ENCODE measurements at regions not wholly inside any gene's neighbourhood (a gene's known extent, or its start where the extent isn't known, plus 50 kb on each side); places are given as distances from the start of the nearest gene placed in this dataset.

DNA sequence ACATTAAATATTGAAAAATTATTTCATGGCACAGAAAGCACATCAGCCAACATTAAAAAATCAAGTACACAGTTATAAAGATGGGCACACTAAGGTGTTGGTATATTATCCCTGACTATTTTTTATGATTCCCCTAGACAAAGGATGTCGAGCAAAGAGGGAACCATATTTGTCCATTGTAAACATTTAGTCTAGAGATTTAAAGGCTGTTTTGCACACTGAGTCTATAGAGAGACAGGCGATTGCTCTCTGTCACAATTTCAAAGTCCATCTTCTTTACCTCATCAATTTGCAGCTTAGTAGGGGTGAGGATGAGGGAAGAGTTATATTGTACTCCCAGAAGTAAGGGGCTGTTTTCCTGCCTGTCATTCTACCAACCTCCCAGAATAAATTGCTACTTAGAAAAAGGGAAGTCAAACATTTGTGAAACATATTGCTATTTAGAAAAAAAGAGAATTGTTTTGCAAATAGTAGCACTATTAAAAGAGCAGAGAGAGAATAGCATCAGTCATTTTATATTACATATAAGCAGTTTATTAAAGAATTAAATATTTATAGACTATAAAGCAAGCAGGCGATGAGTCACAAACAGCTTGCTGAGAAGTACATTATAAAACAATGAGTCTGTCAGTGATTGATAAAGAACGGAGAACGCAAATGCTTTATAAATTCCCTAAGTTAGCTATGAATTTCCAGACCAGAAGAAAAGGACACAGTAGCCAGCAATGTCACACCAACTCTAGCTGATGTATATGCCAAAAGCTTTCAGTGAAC, 270.6 kb upstream of the PMFBP1 start:
- no peaks in the 10 kb centered on the region for H4K20me1 ChIP-seq (ENCODE audit: insufficient read depth, low read length)
- no peak overlapping the region for H3K4me2 ChIP-seq (ENCODE audit: insufficient read depth, low read length)
- no peaks in the 10 kb centered on the region for H3K4me1 ChIP-seq (ENCODE audit: insufficient read depth, low read length)
- no peak for DNase-seq (ENCODE audit: insufficient read length, low spot score, missing footprints)
- no peak overlapping the region for H2AFZ ChIP-seq (ENCODE audit: low read length)
- peaks cover 4% of the 10 kb centered on the region for H3K9me3 ChIP-seq (ENCODE audit: low read depth, low read length)
- no peaks in the 10 kb centered on the region for H3K79me2 ChIP-seq (ENCODE audit: insufficient read depth, low read length)
- H3K27ac ChIP-seq (ENCODE audit: low read depth, low read length), result no peak overlapping the region
- no peaks in the 10 kb centered on the region for H3K36me3 ChIP-seq (ENCODE audit: insufficient read depth, low read length)
- TF ChIP-seq CTCF (IDR thresholded peaks at IDR 0.05; ENCODE audit: extremely low read depth, low read depth, low read length), result no peak
- H3K27me3 ChIP-seq (ENCODE audit: insufficient read depth, low read length), result no peaks in the 10 kb centered on the region
- no peak overlapping the region for H3K4me3 ChIP-seq (ENCODE audit: insufficient read depth, low read length)

- no peaks in the 10 kb centered on the region for H3K36me3 ChIP-seq (ENCODE audit: insufficient read depth, low read length)
- H2AFZ ChIP-seq (ENCODE audit: low read length), result no peak overlapping the region
- H3K9me3 ChIP-seq (ENCODE audit: low read depth, low read length), result peaks cover 4% of the 10 kb centered on the region
- TF ChIP-seq CTCF (IDR thresholded peaks at IDR 0.05; ENCODE audit: extremely low read depth, low read depth, low read length), result no peak
- H3K4me3 ChIP-seq (ENCODE audit: insufficient read depth, low read length), result no peak overlapping the region
- no peak overlapping the region for H3K4me2 ChIP-seq (ENCODE audit: insufficient read depth, low read length)
- H3K27ac ChIP-seq (ENCODE audit: low read depth, low read length), result no peak overlapping the region
- H3K79me2 ChIP-seq (ENCODE audit: insufficient read depth, low read length), result no peaks in the 10 kb centered on the region
- no peak for DNase-seq (ENCODE audit: insufficient read length, low spot score, missing footprints)
- no peaks in the 10 kb centered on the region for H3K27me3 ChIP-seq (ENCODE audit: insufficient read depth, low read length)
- H4K20me1 ChIP-seq (ENCODE audit: insufficient read depth, low read length), result no peaks in the 10 kb centered on the region
- no peaks in the 10 kb centered on the region for H3K4me1 ChIP-seq (ENCODE audit: insufficient read depth, low read length)
Observed at GRCh38 chr16:72437891-72438290, 265.9 kb upstream of the PMFBP1 start.

DNA sequence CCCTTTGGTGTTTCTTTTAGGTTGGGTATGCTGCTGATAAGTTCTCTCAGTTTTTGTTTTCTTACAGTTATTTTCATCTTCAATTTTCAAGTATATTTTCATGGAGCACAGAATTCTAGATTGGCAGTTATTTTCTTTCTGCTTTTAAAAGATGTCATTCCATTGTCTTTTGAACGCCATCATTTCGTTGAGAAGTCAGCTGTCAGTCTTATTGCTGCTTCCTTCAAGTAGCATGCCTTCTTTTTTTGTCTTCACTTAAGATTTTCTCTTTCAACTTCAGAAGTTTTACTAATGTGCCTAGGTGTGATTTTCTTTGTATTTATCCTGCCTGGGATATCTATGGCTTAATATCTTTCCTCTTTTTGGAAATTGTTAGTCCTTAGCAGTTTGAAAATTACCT, 262.2 kb upstream of the PMFBP1 start:
- TF ChIP-seq CTCF (IDR thresholded peaks at IDR 0.05; ENCODE audit: extremely low read depth, low read depth, low read length), result no peak
- H2AFZ ChIP-seq (ENCODE audit: low read length), result no peak overlapping the region
- no peak overlapping the region for H3K27ac ChIP-seq (ENCODE audit: low read depth, low read length)
- no peaks in the 10 kb centered on the region for H3K9me3 ChIP-seq (ENCODE audit: low read depth, low read length)
- no peak for DNase-seq (ENCODE audit: insufficient read length, low spot score, missing footprints)
- H4K20me1 ChIP-seq (ENCODE audit: insufficient read depth, low read length), result no peaks in the 10 kb centered on the region
- no peaks in the 10 kb centered on the region for H3K36me3 ChIP-seq (ENCODE audit: insufficient read depth, low read length)
- H3K4me3 ChIP-seq (ENCODE audit: insufficient read depth, low read length), result no peak overlapping the region
- no peaks in the 10 kb centered on the region for H3K27me3 ChIP-seq (ENCODE audit: insufficient read depth, low read length)
- H3K4me2 ChIP-seq (ENCODE audit: insufficient read depth, low read length), result no peak overlapping the region
- H3K4me1 ChIP-seq (ENCODE audit: insufficient read depth, low read length), result no peaks in the 10 kb centered on the region
- H3K79me2 ChIP-seq (ENCODE audit: insufficient read depth, low read length), result no peaks in the 10 kb centered on the region

- Histone ChIP-seq H3K27ac (ENCODE audit: low read depth, low read length) (no peak overlapping the region), H4K20me1 (ENCODE audit: insufficient read depth, low read length) (no peaks in the 10 kb centered on the region), H3K36me3 (ENCODE audit: insufficient read depth, low read length) (no peaks in the 10 kb centered on the region), H3K4me3 (ENCODE audit: insufficient read depth, low read length) (no peak overlapping the region), H3K79me2 (ENCODE audit: insufficient read depth, low read length) (no peaks in the 10 kb centered on the region), H3K27me3 (ENCODE audit: insufficient read depth, low read length) (no peaks in the 10 kb centered on the region), H3K9me3 (ENCODE audit: low read depth, low read length) (no peaks in the 10 kb centered on the region), H2AFZ (ENCODE audit: low read length) (no peak overlapping the region), H3K4me1 (ENCODE audit: insufficient read depth, low read length) (no peaks in the 10 kb centered on the region), H3K4me2 (ENCODE audit: insufficient read depth, low read length) (no peak overlapping the region)
- no peak for TF ChIP-seq CTCF (IDR thresholded peaks at IDR 0.05; ENCODE audit: extremely low read depth, low read depth, low read length)
- no peak for DNase-seq (ENCODE audit: insufficient read length, low spot score, missing footprints)
Observed at GRCh38 chr16:72430121-72430520, 258.2 kb upstream of the PMFBP1 start.
